Stimulated activated CD8-positive, alpha-beta memory T cell treated with anti-CD3 and anti-CD28 coated beads, Interleukin-15, amount 100 ng/mL, for 24 hours (primary cell): ENCODE measurements at regions not wholly inside any gene's neighbourhood (a gene's known extent, or its start where the extent isn't known, plus 50 kb on each side); places are given as distances from the start of the nearest gene placed in this dataset.

Experiments used
- DNase-seq: peaks from one replicate; pipeline ENCODE4 v3.0.0-alpha.2; 2020; ENCODE audit warnings: low read depth

GRCh38 chr11:76721755-76722677 lies 51.5 kb upstream of the LRRC32 start:
- DNase-seq: peak; percentile 68

- no peak for DNase-seq
These were observed 52.6 kb upstream of the LRRC32 start for GRCh38 chr11:76723142-76723541.

GRCh38 chr11:76723548-76723947 lies 53.0 kb upstream of the LRRC32 start:
- no peak for DNase-seq

GRCh38 chr11:76724171-76724768 lies 53.7 kb upstream of the LRRC32 start:
- DNase-seq: no peak

GRCh38 chr11:76728227-76728626 lies 54.9 kb upstream of the TSKU start:
- no peak for DNase-seq

- no peak for DNase-seq
These were observed 54.4 kb upstream of the TSKU start for GRCh38 chr11:76728778-76729177.

- DNase-seq: no peak
These were observed 53.9 kb upstream of the TSKU start for GRCh38 chr11:76729214-76729613.

GRCh38 chr11:76730887-76731565 lies 52.1 kb upstream of the TSKU start:
- no peak for DNase-seq

GRCh38 chr11:76732643-76733042 lies 50.5 kb upstream of the TSKU start:
- DNase-seq: no peak
